NCI-H524 (cell line): ENCODE measurements at regions not wholly inside any gene's neighbourhood (a gene's known extent, or its start where the extent isn't known, plus 50 kb on each side); places are given as distances from the start of the nearest gene placed in this dataset.
"Not testable (repeated sequence)": the region's sequence is repeated elsewhere in the genome, so short reads cannot be mapped to it uniquely, and the experiment has no call there.

Source experiments
- DNase-seq, 2 experiments: peaks; one replicate each; lab custom pipeline; 2025; lab: John Stamatoyannopoulos, UW

- DNase-seq: peak in 1 of 2 experiments; percentile 13
Measured at GRCh38 chr6:147909640-147910039, 401.1 kb downstream of the SAMD5 start.

- peak in 1 of 2 experiments; percentile 28 for DNase-seq
Measured at GRCh38 chr6:147910281-147910680, 401.8 kb downstream of the SAMD5 start.

GRCh38 chr6:147911057-147911456, 402.6 kb downstream of the SAMD5 start:
- DNase-seq: no peak

GRCh38 chr6:147911686-147912085, 403.2 kb downstream of the SAMD5 start:
- peak in 1 of 2 experiments; percentile 53 for DNase-seq

GRCh38 chr6:147922799-147923198, 414.3 kb downstream of the SAMD5 start:
- DNase-seq: no peak

DNA sequence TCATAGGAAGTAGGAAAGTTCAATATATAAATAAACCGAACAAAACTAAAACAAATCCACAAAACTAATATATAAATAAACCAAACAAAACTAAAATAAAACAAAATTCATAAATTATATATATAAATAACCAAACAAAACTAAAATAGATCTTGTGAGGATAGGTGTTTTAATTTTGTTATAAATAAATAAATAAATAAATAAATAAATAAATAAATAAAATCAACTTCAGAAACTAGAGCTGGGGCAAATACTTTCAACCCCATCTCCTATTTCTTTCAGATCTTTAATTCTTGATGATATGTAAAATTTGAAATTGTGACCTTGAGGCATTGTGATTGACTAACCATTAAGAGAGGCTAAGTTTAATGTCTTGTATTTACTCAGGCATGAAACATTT, 416.1 kb downstream of the SAMD5 start:
- no peak for DNase-seq

DNA sequence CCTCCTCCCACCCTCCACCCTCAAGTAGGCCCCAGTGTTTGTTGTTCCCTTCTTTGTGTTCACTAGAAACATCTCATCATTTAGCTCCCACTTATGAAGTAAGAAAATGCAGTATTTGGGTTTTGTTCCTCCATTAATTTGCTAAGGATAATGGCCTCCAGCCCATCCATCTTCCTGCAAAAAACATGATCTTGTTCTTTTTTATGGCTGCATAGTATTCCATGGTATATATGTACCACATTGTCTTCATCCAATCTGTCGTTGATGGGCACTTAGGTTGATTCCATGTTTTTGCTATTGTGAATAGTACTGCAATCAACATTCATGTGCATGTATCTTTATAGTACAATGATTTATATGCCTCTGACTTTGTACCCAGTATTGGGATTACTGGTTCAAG, 416.8 kb upstream of the SASH1 start:
- no peak for DNase-seq

DNA sequence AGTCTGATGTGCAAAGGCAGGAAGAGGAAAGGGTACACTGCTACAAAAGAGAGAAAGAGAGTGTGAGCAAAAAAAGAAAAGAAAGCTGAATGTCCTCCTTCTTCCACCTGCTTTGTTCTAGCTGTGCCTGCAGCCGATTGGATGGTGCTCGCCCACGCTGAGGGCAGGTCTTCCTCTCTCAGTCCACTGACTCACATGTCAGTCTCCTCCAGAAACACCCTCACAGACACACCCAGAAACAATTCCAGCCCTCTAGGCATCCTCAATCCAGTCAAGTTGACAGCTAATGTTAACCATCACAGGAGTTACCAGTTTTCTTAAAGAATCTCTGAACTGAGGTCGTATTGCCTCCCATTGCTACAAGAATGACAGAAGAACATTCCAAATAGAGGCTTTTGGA, 411.9 kb upstream of the SASH1 start:
- DNase-seq: no peak

GRCh38 chr6:147933224-147933623, 409.4 kb upstream of the SASH1 start:
- no peak for DNase-seq

- no peak for DNase-seq
Measured at GRCh38 chr6:147935656-147936055, 407.0 kb upstream of the SASH1 start.

DNA sequence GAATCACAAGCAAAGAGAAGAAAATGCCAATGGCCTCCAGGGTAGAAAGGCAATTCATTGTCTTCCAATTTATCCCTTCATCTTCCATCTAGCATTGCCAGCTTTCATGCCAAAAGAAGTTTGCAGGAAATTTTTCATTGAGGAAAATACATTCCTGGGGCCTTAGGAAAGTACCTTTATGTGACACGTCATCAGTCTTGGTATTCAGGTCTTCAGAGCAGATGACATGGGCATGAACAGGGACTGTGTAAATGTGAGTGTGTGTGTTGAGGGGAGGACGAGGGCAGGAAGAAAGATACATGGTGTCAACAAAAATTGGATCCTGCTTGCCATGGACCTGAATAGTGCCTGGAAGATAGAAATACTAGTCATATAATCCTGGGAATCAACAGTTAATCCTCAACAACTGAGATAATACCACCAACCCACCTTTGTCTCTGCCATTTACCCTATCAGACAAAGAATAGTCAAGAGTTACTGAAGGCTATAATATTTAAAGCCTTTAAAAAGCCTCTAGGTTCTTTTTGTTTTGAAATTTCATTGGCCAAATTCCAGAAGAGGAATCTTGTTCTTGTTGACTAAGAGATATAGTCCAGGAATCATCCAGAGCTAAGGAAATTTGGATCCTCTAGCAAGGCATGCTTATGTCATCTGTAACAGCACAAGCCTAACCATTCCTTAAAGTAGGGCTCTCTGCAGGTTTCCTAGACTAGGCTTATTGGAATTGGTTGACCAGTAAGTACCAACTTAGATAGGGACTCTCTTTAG, 405.8 kb upstream of the SASH1 start:
- DNase-seq: no peak

DNA sequence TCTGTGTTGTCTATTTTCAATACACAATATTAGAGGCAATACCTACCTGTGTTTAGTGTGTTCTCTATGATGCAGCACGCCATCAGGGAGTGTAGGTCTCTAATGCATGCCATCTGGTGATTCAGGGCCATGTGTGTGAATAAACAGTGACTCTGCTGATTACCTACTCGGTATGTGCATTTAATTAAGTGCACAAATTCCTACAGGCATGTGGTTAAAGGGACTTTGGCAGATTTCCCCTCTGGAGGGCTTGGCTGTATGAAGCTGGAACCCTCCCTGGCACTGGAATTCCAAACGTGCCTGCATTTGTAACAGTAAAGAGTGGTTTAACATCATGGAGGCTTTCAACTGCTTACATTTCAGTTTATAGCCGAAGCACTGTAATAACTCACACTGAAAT, 401.5 kb upstream of the SASH1 start:
- DNase-seq: peak; percentile 84 to 93

DNA sequence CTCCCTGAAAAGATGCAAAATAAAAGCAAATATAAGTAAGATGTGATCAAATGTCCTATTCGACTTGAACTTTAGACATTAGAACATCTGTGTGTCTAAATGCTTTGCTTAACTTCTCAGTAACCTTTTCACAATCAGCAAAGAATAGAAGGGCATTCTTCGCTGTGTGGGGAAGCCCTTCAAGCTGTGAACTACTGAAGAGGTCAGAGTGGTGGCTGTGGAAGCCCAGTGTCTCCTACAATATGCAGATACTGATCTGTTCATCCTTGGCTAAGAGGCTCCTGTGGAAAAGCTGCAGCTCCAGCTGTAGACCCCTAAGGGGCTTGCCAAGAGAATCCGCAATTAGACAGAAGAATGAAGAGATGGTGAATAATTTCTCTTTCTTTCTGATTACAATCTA, 400.3 kb upstream of the SASH1 start:
- DNase-seq: no peak

DNA sequence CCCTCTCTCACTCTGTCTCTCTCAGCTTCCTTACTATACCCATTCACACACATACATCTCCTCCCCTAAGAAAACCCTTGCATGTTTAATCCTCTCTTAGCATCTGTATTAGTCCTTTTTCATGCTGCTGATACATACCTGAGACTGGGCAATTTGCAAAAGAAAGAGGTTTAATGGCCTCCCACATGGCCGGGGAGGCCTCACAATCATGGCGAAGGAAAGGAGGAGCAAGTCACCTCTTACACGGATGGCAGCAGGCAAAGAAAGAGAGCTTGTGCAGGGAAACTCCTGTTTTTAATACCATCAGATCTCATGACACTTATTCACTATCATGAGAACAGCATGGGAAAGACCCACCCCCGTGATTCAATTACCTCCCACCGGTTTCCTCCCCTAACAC, 398.5 kb upstream of the SASH1 start:
- no peak for DNase-seq

GRCh38 chr6:147947521-147947920, 395.1 kb upstream of the SASH1 start:
- no peak for DNase-seq

DNA sequence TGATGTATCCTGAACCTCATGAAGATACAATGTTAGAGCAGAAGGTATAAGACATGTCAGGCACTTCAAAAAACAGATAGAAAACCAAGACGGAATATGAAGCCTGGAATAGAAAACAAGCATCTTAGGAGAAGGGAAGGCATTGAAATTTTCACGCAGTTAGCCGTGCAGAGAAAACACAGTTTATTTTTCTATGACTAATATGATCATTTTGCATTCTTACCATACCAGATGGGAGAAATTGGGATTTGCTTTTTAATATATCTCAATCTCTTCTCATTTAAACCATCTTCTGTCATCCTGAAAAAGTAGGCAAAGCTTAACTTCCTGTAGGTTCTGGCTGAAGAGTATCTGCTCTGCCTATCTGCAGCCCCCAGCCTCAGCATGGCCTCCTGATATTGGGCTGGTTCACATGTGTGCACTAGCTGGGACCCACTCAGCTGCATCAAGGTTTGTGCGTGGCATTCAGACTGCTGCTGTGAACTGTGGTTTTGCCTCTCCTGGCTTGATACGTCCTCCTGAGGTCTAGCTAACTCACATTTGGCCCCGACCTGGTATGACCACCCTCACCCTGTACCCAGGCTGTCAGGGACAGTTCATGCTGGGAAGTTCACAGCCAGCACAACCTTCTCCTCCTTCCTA, 392.5 kb upstream of the SASH1 start:
- no peak for DNase-seq

DNA sequence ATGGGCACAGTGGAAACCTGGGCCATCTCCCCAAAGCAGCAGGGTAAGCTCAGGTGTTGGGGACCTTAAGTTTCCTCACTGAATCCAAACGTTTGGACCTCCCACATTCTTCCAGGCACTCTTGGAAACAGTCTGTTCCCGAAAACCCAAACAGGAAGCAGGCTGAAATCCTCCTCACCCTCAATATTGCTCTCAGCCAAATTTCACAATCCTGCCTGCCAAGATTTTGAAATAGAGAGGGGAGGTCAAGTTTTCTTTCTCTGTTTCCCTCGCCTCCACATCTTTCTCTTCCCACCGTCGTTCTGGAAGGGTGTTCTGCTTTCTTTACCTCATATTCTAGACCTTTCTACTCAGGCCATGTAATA, 392.0 kb upstream of the SASH1 start:
- DNase-seq: no peak

DNA sequence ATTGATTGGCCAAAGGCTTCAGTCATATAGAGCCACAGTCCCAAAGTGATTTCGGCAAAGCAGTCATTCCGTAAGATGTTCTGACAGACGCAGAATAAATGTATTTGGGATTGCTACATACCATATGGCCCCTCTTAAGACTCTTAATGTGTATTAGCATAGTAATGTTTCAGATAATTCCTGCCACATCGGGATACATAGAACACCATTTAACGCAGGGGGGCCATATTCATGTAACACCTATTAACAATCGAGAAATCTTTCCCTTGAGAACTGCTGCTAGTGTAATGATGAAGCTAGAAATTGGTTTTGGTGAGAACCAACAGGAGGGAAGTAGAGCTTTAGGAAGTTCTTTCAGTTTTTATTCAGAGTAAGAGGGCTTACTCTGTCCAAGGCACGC, 390.9 kb upstream of the SASH1 start:
- peak; percentile 87 to 95 for DNase-seq

DNA sequence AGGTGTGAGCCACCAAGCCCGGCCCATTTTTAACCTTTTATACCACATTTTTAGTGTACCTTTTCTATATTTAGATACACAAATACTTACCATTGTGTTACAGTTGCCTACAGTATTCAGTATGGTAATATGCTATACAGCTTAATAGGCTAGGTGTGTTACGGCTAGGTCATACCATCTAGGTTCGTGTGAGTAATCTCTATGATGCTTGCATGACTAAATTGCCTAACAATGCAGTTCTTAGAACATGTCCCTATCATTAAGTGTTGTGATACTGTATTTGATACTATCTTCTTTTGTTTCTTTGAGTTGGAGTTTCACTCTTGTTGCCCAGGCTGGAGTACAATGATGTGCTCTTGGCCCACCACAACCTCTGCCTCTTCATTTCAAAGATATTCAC, 387.7 kb upstream of the SASH1 start:
- DNase-seq: no peak

DNA sequence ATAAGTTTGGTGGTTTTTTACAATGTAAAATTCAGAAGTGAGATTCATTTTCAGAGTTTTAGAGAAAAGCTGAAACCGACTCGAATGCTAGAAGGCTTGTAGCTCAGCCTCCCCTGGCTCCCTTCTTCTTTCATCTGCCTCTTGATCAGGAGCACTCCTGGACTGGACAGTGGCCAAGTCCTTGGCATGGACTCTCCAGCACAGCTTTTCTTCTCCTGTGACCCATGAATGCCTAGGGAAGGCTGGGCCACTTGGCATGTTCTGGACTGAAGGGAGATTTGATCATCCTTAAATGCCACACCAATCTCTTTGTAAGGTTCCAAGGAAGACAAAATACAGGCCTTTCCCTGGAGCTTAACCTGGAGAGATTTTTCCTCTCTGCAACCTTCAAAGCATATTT, 384.0 kb upstream of the SASH1 start:
- DNase-seq: no peak

- no peak for DNase-seq
Measured at GRCh38 chr6:147961481-147962141, 381.0 kb upstream of the SASH1 start.

GRCh38 chr6:147965448-147965847, 377.2 kb upstream of the SASH1 start:
- not testable (repeated sequence) for DNase-seq

DNA sequence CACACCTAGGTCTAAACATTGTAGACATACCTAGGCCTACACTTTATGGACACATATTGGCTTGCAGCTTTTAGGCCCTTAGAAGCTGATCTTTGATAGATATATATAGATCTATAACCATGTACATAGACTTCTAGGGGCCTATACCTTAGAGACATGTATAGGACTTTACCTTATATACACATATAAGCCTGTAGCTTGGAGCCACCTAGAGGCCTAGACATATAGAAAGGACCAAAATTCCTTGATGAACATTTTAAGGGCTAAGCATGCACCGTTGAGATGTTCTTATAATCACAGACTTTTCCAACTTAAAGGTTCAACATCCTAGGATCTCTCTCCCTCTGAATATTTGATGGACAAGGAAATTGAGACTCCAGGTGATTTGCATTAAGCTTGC, 371.7 kb upstream of the SASH1 start:
- DNase-seq: peak; percentile 15 to 78
